ENCODE measurements at regions not wholly inside any gene's neighbourhood (a gene's known extent, or its start where the extent isn't known, plus 50 kb on each side); places are given as distances from the start of the nearest gene placed in this dataset.

DNA sequence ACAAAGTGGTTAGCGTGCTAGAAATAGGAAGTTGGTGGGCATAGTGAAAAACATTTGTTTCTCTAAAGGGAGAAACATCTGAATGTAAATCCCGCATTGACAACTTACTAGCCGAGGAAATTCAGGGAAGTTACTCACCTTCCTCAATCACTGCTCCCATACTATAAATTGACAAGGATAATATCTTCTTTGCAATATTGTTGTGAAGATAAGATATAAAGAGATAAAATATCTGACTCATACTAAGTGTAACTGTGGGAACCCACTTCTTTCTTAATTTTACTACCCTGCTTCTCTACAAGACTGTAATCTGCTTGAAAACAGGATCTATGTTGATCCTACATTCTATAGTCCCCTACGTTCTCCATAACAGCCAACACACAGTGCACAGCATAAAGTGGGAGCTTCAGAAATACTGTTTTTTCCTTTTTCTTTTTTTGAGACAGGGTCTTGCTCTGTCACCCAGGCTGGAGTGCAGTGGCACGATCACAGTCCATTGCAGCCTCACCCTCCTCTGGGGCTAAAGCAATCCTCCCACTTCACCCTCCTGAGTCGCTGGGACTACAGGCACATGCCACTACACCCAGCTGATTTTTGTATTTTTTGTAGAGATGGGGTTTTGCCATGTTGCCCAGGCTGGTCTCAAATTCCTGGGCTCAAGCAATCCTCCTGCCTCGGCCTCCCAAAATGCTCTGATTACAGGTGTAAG is 57.4 kb upstream of the C1orf21 start:
- no peak for DNase-seq

DNA sequence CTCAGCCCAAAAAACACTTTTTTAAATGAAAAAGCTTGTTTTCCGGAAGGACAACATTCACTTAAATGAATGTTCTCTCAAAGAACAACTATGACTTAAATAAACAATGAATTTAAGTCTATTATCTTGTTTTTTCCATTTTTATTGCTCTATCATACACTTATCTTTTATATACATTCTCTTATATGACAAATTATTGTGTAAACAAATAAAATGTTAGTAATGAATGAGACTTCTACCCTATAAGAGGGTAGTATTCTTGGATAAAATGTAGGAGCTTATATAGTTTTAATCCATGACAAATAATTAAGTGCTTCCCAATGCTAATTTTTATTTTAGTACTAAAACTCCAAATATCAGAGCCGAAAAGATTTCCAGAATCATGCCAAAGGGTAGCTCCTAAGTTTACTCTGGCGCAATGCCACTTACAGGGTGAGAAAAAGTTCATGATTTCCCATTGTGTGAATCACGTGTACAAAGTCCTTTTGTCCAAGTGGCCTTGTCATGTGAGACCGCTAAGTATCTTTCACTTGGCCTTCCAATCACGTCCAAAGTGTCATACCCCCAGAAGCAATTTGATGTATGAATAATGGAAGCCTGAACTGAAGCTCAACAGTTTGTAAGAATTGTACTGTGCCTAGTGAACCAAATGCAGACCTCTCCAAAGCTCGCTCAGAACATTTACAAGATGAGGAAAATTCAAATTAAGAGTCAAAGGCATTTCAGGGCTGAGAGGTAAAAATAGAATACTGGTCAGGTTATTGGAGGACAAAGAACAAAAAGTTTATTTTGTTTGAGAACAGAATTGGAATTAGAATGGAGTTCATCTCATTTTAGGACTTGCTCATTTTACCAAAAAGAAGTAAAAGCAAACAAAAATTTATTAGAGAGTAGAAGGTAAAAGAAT is 56.6 kb upstream of the C1orf21 start:
- no peak for DNase-seq

DNA sequence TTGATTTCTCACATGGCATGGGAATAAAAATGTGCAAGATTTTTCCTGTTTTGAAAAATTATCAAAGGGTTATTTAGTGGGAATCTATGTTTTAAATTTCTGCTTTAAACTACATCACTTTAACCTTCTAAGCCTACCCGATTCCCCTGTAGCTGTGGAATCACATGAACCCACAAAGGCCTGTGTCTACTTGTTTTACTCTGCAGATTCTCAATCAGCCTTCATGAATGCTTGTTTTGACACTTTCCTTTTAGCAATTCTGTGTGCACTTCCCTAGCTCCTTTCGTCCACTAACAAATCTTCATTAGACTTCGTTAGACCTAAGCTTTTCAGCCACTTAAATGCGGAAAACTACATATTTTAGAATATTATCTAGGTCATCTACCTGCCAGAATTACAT is 56.0 kb upstream of the C1orf21 start:
- no peak for DNase-seq

Measured in NCI-H226 (cell line).